HG03558 (cell line): ENCODE measurements at regions not wholly inside any gene's neighbourhood (a gene's known extent, or its start where the extent isn't known, plus 50 kb on each side); places are given as distances from the start of the nearest gene placed in this dataset.

Experiments
- ATAC-seq: cut with Tn5 transposase; IDR thresholded peaks from one replicate; pipeline ENCODE4 v1.9.1; 2021; ENCODE audit warnings: moderate number of reproducible peaks; ENCODE audit not compliant: unreplicated experiment; ENCODE audit errors: extremely low read depth

DNA sequence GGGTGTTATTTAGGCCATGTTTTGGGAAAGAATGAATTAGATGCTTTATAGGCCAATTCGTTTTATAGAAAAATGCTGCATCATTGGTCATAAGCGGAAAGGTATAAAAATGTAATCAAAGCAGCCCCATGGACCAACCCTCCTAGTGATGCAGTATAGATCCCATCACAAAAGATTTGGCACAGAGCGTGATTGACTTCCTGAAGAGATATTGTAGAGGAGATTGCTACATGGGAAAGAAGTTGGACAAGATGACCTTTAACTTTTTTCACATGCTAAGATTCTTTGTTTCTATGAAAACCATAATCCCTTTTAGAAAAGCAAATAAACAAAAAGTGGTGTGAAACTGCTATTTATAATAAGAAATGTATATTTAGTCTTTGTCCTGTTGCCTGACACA, 136.5 kb upstream of the FNDC3A start:
- no peak for ATAC-seq

- ATAC-seq = no peak
These were observed 135.3 kb upstream of the FNDC3A start for GRCh38 chr13:48840366-48840765.

DNA sequence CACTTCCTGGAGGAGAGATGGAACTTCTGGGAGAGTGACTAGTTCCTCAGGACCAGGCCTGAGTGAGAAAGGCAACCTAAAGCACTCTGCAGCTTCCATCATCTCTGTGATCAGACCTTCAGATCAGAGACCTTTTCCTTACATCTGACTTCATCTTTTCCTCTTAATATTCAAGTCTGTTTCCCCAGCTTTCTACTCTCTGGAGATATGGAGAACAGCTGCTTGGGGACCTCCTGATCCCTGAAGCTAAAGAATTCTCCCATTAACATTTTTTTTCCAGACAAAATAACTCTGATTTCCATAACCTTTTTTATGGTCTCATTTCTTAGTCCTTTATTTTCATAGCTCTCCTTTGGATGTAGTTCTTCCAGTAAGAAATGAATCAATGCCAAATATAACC, 133.4 kb upstream of the FNDC3A start:
- no peak for ATAC-seq

DNA sequence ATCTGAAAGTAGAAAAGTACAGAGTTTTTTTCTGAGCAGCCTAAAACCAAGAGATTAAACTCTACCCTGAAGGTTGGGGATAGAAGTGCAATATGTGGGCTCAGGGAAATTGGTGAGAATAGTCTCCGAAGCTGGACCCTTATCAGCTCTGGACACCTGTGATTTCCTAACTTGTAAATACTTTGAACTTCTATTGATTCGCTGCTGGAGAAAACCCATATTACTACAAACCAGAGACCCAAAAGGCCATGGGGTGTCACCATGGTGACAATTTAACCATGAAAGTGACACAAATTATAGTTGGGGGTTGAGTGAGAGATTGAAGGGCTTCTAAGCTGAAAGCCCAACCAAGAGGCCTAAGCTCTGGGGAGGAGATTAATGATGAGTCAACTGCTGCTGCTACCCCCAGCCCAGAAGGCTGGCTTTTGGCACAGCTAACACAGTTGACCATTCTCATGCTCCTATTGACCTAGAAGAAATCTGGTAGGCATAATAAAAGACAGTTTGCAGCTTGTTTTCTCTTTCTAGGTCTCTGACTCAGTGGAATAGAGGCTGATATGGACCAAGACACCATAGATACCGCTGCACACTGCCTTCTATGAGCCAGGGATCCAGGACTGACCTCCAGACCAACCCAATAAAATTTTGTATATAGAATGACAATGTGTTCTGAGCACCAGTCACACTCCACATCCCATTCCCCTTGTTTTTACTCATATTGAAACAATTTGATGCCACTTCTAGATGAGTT, 131.9 kb upstream of the FNDC3A start:
- no peak for ATAC-seq

DNA sequence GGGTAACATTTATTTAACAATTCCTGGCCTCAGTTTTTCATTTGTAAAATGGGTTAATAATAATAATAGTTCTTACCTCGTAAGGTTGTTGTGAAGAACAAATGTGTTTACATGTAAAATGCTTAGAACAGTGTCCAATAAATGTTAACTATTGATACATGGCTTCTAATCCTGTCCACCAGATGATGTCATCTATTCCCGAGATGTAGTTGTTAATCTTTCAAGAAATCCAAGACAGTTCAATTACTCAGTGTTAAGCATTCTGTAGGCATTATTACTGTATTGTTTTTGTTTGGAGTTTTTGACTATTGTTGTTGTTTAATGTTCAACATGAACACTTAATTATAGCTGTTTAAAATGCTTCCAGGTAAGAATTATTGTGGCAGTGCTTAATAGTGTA, 131.0 kb upstream of the FNDC3A start:
- no peak for ATAC-seq

DNA sequence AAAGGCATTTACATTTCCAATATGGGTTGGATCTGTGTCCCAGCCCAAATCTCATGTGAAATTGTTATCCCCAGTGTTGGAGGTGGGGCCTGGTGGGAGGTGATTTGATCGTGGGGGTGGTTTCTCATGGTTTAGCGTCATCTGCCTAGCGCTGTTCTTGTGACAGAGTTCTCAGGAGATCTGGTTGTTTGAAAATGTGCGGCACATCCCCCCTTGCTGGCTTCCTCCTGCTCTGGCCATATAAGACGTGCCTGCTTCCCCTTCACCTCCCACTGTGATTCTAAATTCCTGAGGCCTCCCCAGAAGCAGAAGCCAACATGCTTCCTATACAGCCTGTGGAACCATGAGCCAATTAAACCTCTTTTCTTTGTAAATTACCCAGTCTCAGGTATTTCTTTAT, 126.2 kb upstream of the FNDC3A start:
- ATAC-seq = no peak

DNA sequence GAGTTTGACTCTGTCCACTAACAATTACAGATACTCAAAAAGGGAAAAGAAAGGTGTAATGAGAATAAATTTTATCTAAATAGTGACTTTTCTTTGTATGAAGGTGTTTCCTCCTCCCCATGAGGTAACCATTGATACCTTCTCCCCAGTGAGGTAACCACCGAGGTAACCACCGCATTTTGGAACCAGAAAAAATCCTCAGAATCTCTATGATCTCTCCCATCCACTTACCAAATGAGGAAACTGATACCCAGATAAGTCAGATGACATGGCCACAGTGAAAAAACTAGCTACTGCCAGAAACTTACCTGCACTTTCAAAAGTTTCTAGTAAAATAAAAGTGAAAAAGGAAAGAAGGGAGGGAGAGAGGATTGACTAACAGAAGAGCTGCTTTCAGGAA, 124.0 kb upstream of the FNDC3A start:
- no peak for ATAC-seq

DNA sequence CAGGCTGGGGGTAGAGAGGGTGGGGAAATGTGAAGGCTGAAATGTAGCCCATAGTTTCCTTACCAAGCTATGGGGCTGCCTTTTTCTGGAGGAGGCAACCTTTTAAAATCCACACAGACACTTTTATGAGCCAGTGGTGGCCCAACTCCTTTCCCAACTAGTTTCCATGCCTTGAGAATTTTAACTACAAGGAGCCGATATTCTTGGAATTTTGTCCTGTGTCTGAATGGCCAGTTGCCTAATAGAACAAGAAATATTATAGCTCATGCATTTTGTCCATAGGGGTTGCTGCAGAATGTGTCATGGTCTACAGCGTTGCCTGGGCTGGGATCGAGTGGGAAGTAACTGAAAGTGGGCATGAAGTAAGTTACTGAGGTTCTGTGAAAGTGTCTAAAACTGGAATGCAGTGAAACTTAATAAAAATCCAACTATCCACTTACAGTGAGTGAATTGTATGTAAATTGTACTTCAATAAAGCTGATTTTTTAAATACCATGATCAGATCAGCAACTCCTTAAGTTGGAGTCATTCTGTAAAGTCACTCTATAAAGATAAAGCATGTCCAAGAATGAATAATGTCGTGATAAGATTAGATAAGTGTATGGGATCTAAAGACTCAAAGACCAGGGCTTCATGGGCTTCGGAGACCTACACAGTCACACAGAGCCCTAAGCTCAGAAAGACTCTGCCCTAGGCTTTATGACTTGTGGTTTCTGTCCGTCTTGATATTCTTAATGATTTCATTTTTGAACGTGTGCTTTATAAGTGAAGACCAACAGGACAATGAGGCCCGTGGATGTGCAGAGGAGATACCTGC, 122.6 kb upstream of the FNDC3A start:
- ATAC-seq = no peak

GRCh38 chr13:48853728-48854102, 122.0 kb upstream of the FNDC3A start:
- no peak for ATAC-seq

DNA sequence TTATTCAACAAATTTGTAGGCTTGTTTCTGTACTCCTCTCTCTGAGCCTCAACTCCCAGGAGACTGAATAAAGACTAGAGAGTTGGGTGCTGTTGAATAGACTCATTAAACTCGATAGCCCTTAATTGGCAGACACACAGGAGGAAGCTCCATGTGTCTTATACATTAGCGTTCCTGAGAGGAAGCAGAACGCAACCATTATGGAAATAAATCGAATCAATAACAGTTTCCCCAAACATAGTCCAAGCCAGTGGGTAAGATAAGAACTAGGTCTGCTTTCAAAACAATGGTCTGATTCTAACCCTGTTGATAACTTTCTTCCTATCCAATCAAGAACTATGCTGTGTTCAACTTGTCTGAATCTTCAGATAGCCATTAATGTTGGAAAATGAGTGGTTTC, 118.1 kb upstream of the FNDC3A start:
- no peak for ATAC-seq

GRCh38 chr13:48858122-48858902, 117.4 kb upstream of the FNDC3A start:
- ATAC-seq = no peak

GRCh38 chr13:48859272-48860105, 116.2 kb upstream of the FNDC3A start:
- ATAC-seq = no peak

DNA sequence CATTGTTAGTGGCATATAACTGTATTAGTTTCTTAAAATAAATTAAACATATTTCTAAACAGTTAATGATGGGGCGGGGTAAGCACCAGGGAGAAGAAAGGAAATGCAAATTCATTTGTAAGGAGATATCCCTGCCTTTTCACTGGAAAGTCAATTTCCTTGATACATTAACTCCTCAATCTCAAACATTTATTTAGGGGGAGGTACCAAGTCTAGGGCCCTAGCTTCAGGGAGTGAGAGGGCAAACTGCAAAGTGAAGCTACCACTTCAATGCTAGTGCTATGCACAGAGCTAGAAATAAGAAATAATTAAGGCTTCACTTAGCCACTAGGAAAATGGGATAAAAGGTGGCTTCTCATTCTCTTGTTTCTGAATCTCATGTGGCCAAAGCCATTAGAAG, 115.3 kb upstream of the FNDC3A start:
- ATAC-seq = no peak

DNA sequence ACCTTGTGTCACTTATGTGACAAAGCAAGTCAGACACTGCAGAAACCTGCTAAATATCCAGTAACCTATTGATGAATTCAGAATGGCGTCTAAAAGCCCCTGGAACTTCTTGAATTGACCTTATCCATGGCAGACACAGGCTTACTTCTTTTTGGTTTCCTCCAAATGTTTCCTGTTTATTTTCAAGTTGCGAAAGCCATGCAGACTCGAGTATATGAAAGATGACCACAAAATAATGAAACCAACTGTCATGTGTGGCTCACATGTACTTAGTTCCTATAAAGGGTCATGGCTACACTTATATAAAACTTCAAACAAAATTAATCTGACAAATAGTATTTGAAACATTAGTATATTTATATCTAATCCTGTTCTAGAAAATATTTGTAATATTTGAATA, 113.1 kb upstream of the FNDC3A start:
- ATAC-seq = no peak

- ATAC-seq = no peak
These were observed 111.6 kb upstream of the FNDC3A start for GRCh38 chr13:48864100-48864499.

DNA sequence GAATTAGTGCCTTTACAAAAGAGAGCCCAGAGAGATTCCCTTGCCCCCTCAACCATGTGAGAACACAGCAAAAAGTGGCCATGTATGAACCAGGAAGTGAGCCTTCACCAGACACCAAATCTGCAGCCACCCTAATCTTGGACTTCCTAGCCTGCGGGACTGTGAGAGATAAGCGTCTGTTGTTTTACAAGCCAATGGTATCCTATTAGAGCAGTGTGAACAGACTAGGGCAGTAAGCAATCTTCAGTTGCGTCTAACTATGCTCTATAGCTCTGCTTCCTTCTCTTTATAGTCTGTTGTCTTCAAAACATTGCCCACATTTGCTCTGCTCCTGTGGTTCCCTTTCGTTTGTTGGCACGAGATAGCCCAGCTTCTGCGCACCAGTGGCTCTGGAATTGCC, 109.5 kb upstream of the FNDC3A start:
- no peak for ATAC-seq

DNA sequence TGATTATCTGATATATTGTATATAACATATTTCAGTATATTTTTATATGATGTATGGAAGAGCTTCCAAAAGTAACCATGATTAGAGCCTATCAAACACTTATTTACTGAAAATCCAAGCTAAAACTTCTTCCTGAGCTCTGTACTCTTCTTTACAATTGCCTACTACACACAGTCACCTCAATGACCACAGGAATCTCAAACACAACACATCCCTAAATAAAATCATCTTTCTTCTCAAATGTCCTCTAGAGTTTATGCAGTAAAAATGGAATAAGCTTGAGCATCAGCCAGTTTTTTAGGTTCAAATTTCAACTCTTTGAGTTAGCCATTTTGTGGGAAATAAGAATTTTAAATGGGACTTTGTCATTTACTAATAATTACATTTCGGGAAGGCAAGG, 102.6 kb upstream of the FNDC3A start:
- no peak for ATAC-seq

GRCh38 chr13:48873587-48873986, 102.1 kb upstream of the FNDC3A start:
- no peak for ATAC-seq

DNA sequence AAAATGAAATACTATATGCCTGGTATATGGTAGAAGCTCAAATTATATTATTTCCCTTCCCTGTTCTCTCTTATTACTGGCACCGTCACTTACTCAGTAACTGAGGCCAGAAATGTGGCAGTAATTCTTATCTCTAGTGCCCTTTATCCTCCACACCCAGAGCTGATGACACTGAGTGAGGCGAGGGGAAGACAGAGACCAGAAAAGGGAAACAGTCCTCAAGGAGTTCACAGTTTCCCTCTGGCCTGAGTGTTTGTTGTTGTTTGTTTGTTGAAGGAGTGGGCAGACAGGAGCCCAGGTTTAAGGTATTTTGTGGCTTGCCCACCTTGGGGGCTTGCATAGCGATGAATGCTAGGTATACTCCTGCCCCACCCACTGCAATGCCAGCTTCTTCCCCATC, 101.5 kb upstream of the FNDC3A start:
- ATAC-seq = no peak

DNA sequence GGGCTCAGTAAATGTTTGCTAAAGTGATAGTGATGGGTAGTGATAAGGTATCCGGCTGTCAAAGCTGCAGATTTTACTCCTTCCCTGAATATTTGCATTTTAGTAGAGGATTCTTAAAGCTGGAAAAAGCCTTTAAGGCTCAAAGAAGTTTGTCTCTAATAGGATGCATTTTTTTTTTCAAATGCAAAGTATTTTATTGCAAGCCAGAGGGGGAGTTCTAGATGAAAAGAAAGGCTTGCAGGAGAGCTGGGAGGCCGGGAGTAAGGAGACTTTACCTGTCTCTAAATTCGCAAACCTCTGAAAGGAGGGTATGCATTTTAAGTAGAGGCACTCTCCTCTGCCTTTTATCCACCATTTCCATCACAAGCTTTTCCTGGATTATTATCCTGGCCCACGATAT, 100.7 kb upstream of the FNDC3A start:
- ATAC-seq = no peak
